ENCODE measurements at regions not wholly inside any gene's neighbourhood (a gene's known extent, or its start where the extent isn't known, plus 50 kb on each side); places are given as distances from the start of the nearest gene placed in this dataset.

- DNase-seq = no peak
These were observed 160.2 kb upstream of the STXBP5 start for GRCh38 chr6:147043994-147044477.

- no peak for DNase-seq
These were observed 157.9 kb upstream of the STXBP5 start for GRCh38 chr6:147046141-147046877.

- no peak for DNase-seq
These were observed 155.3 kb upstream of the STXBP5 start for GRCh38 chr6:147048930-147049329.

- no peak for DNase-seq
These were observed 150.8 kb upstream of the STXBP5 start for GRCh38 chr6:147053311-147053921.

GRCh38 chr6:147054158-147054557, 150.1 kb upstream of the STXBP5 start:
- DNase-seq = no peak

GRCh38 chr6:147054871-147055270, 149.3 kb upstream of the STXBP5 start:
- no peak for DNase-seq

GRCh38 chr6:147055821-147056392, 148.3 kb upstream of the STXBP5 start:
- no peak for DNase-seq

DNA sequence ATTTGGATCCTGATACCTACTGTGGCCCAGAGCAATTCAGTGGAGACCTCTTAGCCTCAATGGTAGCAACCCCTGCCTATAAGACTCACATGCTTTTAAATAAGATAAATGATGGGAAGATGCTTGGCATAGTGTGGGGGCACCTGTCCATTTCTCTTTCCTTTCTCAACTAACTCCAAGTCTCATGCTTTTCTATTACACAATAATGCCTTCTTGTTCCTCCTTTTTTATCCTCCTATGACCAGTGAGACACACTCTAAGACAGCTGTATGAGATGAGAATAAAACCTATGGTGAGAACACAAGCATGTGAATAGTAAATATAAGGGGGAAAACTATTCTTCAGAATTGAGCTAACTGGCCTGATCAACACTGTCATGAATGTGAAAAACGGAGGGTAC, 147.0 kb upstream of the STXBP5 start:
- no peak for DNase-seq

- no peak for DNase-seq
These were observed 146.4 kb upstream of the STXBP5 start for GRCh38 chr6:147057705-147058342.

- no peak for DNase-seq
These were observed 145.3 kb upstream of the STXBP5 start for GRCh38 chr6:147058786-147059385.

- no peak for DNase-seq
These were observed 143.6 kb upstream of the STXBP5 start for GRCh38 chr6:147060636-147061035.

GRCh38 chr6:147061252-147061651, 143.0 kb upstream of the STXBP5 start:
- DNase-seq = no peak

DNA sequence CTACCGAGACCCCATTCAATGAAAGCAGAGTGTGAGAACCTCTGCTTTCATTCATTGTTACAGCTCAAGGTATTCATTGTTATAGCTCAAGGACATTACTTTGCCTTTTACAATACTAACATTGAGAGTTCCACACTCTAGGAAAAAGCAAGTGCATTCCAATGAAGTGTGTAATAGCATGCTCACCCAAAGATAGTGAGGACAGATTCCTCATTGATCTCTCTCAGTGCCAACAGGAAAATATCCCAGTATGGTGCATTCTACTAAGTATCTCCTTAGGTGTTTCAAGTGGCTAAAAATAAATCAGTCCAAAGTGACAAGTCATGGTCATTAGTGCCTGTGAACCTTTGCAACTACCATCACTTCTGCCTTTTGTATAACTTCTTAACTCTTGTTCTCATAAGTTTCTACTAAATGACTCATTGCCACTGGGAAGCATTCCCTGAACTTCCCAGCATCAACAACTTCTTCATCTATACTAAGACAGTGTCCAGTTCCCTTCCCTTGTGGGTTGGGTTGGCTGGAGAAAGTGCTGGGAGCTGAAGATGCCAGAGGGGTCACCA, 140.7 kb upstream of the STXBP5 start:
- DNase-seq = no peak

DNA sequence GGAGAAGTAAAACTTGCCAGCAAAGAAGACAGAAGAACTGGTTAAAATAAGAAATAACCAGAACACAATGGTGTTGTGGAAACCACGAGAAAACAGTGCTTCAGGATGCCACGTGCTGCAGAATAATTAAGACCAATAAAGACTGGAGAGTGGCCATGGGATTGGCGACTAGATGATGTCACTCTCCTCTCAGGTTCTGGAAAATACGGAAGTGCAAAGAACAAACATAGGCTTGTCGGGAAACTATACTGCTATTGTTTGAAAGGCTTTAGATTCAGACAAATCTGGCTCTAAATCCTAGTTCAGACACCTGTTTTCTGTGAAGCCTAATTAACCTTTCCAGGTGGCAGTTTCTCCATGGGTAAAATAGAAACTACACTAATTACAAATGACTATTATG, 138.4 kb upstream of the STXBP5 start:
- DNase-seq = no peak

DNA sequence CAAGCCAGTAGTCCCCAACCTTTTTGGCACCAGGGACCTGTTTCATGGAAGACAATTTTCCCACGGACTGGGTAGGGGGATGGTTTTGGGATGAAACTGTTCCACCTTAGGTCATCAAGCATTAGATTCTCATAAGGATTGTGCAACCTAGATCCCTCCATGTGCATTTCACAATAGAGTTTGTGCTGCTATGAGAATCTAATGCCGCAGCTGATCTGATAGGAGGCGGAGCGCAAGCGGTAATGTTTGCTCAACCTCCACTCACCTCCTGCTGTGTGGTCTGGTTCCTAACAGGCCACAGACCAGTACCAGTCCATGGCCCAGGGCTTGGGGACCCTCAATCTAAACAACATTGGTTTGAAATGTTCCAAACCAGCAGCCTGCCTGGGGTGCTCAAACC, 137.0 kb upstream of the STXBP5 start:
- no peak for DNase-seq

- no peak for DNase-seq
These were observed 132.4 kb upstream of the STXBP5 start for GRCh38 chr6:147071776-147072175.

- DNase-seq = no peak
These were observed 128.8 kb upstream of the STXBP5 start for GRCh38 chr6:147075381-147075780.

DNA sequence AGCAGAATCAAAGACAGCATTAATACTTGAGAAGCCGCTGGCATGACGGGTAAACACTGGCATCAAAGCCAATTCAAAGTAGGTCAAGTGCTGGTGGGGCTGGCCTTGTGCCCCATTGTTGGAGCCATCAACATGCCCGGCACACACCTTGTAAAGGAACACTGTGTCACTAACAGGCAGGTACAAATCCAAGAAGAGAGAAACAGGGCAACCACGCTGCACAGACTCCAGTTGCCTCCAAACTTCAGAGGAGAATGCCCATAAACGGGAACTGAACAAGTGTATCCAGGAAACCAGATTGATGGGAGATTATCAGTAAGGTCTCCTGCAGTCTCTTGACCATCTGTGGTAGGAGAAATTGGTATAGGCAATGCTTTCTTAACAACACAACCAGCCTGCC, 127.0 kb upstream of the STXBP5 start:
- no peak for DNase-seq

DNA sequence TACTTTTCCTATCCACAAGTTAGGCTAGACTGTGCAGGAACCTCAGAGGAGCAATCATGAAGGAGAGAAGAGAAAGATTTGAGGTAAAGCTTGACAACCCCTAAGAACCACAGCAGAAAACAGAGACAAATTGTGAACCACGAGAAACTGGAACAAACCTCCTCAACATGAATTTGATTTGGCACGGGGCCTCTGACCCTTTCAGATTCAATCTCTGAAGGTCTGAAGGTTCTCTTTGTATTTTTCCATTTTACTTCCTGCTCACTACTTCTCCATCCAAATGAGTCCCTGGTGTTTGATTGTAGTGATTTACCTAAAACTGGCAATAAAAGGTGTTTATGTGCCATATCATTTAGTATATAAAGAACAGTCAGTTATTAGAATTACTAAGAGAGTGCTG, 126.1 kb upstream of the STXBP5 start:
- no peak for DNase-seq

DNA sequence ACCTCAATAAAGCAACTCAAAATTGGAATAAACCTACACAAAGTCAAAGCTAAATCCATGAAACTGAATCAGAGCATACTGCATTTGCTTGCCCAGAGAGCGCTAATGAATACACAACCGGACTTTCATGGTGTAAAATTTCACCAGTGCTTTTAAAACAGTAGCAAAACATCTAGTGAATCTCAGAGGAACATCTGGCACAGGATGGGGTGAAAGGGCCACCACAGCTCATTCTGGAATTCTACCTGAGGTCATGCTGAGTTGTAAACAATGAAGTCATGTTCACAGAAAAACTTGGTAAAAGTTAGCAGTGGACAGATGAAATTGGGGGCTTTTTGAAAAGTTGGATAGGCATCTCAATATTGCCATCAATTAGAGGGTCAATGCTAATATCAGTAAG, 125.6 kb upstream of the STXBP5 start:
- DNase-seq = no peak

DNA sequence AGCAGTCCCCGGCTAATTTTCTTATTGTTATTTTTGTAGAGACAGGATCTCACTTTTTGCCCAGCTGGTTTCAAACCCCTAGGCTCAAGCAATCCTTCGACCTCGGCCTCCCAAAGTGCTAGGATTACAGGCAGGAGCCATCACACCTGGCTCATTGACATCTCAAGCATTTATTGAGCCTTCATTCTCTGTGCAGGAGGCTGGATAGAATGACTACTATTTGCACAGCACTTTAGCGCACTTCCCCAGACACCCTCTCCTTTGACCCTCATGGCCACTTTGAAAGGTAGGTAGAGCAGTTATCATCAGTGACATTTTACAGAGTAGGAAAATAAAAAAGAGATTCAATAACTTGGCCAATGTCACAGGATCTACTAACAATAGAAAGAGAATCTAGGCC, 124.0 kb upstream of the STXBP5 start:
- no peak for DNase-seq

- no peak for DNase-seq
These were observed 123.1 kb upstream of the STXBP5 start for GRCh38 chr6:147081076-147081609.

DNA sequence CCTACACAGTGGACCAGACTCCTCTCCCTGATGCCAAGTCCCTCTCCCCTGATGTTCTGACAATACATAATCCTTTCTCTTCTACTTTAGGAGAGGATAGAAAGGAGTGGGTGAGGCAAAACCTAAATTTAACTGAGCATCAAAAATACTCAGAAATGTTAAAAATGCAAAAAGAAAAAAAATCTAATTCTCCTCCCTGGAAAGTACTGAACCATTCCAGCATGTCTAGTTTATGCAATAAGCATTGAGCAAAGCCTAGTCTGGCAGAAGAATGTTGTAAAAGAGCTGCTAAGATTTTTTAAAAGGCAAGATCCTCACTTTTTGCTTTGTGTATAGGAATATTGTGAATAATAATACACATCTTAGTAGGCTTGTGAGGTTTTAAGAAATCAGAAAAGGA, 116.6 kb upstream of the STXBP5 start:
- no peak for DNase-seq

Measured in GOT3 (cell line).